Upper lobe of right lung (tissue), 1 donor: ENCODE measurements at regions not wholly inside any gene's neighbourhood (a gene's known extent, or its start where the extent isn't known, plus 50 kb on each side); places are given as distances from the start of the nearest gene placed in this dataset.

Experiments
- ATAC-seq: fragments of 200-7000 bp; cut with Tn5 transposase; one replicate; pipeline ENCODE4 v1.9.1; 2020; ENCODE audit warnings: mild to moderate bottlenecking, moderate library complexity
- DNase-seq: peaks from one replicate; pipeline ENCODE4 v3.0.0-alpha.2; 2020
- H3K27ac ChIP-seq: fragments of 200-600 bp; one replicate; pipeline ENCODE4 v1.8.0; 2022
- H3K27me3 ChIP-seq: fragments of 200-600 bp; one replicate; pipeline ENCODE4 v1.8.0; 2022; ENCODE audit warnings: mild to moderate bottlenecking
- H3K36me3 ChIP-seq: fragments of 200-600 bp; one replicate; pipeline ENCODE4 v1.8.0; 2022
- H3K4me1 ChIP-seq: fragments of 200-600 bp; one replicate; pipeline ENCODE4 v1.8.0; 2022
- H3K4me3 ChIP-seq: fragments of 200-600 bp; one replicate; pipeline ENCODE4 v1.8.0; 2022; ENCODE audit warnings: mild to moderate bottlenecking
- H3K9me3 ChIP-seq: fragments of 200-600 bp; one replicate; pipeline ENCODE4 v1.8.0; 2022
- intact Hi-C: fragments of 100-400 bp; cut with DNase I; formaldehyde crosslinking; loops from one replicate; pipeline ENCODE4 v1.11.0; 2022
- TF ChIP-seq, protein P1 (sequence below): fragments of 200-600 bp; IDR thresholded peaks from one replicate; pipeline ENCODE4 v1.8.0; 2022; ENCODE audit warnings: antibody characterized with exemption
- donor health status: DM: no; HTN: yes; CAD: no; lungs with severe emphysema.

GRCh38 chr1:185369786-185370185 lies 52.7 kb upstream of the IVNS1ABP start:
- Histone ChIP-seq H3K27ac (no peak overlapping the region), H3K9me3 (no peaks in the 10 kb centered on the region), H3K27me3 (no peaks in the 10 kb centered on the region), H3K36me3 (no peaks in the 10 kb centered on the region), H3K4me1 (no peaks in the 10 kb centered on the region), H3K4me3 (no peak overlapping the region)
- ATAC-seq (no peak), DNase-seq (no peak)
- intact Hi-C loops = no loop called here
- TF ChIP-seq, protein P1, sequence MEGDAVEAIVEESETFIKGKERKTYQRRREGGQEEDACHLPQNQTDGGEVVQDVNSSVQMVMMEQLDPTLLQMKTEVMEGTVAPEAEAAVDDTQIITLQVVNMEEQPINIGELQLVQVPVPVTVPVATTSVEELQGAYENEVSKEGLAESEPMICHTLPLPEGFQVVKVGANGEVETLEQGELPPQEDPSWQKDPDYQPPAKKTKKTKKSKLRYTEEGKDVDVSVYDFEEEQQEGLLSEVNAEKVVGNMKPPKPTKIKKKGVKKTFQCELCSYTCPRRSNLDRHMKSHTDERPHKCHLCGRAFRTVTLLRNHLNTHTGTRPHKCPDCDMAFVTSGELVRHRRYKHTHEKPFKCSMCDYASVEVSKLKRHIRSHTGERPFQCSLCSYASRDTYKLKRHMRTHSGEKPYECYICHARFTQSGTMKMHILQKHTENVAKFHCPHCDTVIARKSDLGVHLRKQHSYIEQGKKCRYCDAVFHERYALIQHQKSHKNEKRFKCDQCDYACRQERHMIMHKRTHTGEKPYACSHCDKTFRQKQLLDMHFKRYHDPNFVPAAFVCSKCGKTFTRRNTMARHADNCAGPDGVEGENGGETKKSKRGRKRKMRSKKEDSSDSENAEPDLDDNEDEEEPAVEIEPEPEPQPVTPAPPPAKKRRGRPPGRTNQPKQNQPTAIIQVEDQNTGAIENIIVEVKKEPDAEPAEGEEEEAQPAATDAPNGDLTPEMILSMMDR = no peak

DNA sequence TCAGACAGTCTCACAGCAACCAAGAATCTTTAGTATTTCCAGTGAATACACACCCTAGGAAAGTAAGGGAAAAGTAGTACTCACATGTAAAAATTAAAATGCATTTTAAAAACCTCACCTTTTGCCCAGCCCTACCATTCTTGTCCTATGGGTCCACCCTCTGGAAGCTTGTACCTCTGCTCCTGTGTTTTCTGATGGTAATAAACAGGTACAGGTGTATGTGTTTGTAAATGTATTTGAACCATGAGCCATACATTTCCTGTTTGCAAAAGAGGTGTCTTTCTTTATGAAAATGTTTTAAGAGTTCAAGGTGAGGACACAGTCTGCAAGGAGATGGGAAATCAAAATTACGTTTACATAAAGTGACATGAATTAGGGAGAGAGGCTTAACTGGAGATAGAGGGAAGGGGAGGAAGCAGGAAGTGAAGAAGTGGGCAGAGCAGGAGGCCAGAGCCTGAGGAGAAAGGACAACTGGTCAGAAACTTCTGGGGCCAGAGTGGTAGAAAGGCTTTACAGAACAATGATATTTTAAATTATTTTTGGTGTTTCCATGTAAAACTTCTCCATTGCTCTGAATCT lies 52.0 kb upstream of the IVNS1ABP start:
- no peaks in the 10 kb centered on the region for H3K36me3 ChIP-seq
- no peak overlapping the region for H3K27ac ChIP-seq
- intact Hi-C loops = no loop called here
- DNase-seq (no peak), ATAC-seq (no peak)
- no peaks in the 10 kb centered on the region for H3K4me1 ChIP-seq
- no peak overlapping the region for H3K4me3 ChIP-seq
- no peaks in the 10 kb centered on the region for H3K9me3 ChIP-seq
- TF ChIP-seq, protein P1 = no peak
- H3K27me3 ChIP-seq = no peaks in the 10 kb centered on the region

GRCh38 chr1:185368313-185368855 lies 51.3 kb upstream of the IVNS1ABP start:
- ATAC-seq (no peak), DNase-seq (no peak)
- H3K27ac ChIP-seq = no peak overlapping the region
- TF ChIP-seq, protein P1 = no peak
- H3K9me3 ChIP-seq = no peaks in the 10 kb centered on the region
- intact Hi-C loops = no loop called here
- no peaks in the 10 kb centered on the region for H3K27me3 ChIP-seq
- no peaks in the 10 kb centered on the region for H3K4me1 ChIP-seq
- no peaks in the 10 kb centered on the region for H3K36me3 ChIP-seq
- H3K4me3 ChIP-seq = no peak overlapping the region

GRCh38 chr1:185367218-185367617 lies 50.2 kb upstream of the IVNS1ABP start:
- TF ChIP-seq, protein P1 = no peak
- Histone ChIP-seq H3K27ac (no peak overlapping the region), H3K36me3 (no peaks in the 10 kb centered on the region), H3K4me1 (no peaks in the 10 kb centered on the region), H3K4me3 (no peak overlapping the region), H3K27me3 (no peaks in the 10 kb centered on the region), H3K9me3 (no peaks in the 10 kb centered on the region)
- intact Hi-C loops = no loop called here
- no peak for ATAC-seq
- DNase-seq = no peak
